PFSK-1 (cell line): ENCODE measurements at regions not wholly inside any gene's neighbourhood (a gene's known extent, or its start where the extent isn't known, plus 50 kb on each side); places are given as distances from the start of the nearest gene placed in this dataset.

Experiments used
- FOXP2 ChIP-seq: optimal IDR thresholded peaks from 2 replicates; pipeline ENCODE3; 2011; ENCODE audit warnings: borderline replicate concordance, control low read depth, inconsistent platforms; ENCODE audit not compliant: insufficient read depth; ENCODE audit errors: extremely low read length, extremely low read depth
- POLR2AphosphoS5 ChIP-seq: IDR thresholded peaks from 2 replicates; pipeline ENCODE4 v1.6.1; 2012; ENCODE audit warnings: low read depth, mild to moderate bottlenecking, control low read depth, low read length, moderate library complexity
- SIN3A ChIP-seq: IDR thresholded peaks from 2 replicates; pipeline ENCODE4 v1.6.1; 2012; ENCODE audit warnings: mild to moderate bottlenecking, low read length, moderate library complexity, borderline replicate concordance; ENCODE audit not compliant: insufficient read depth
- TAF1 ChIP-seq: IDR thresholded peaks from 2 replicates; pipeline ENCODE4 v1.6.1; 2012; ENCODE audit warnings: low read length, control low read depth, borderline replicate concordance; ENCODE audit not compliant: insufficient read depth
- TF ChIP-seq, protein P1 (sequence below), 2 experiments: IDR thresholded peaks; 2 replicates each; pipeline versions ENCODE4 v1.6.1 to v1.8.0; 2011 to 2012; ENCODE audit warnings: low read depth in 2 of 2, low read length in 2 of 2, control low read depth in 1 of 2, inconsistent platforms in 1 of 2, mild to moderate bottlenecking in 1 of 2, moderate library complexity in 1 of 2; ENCODE audit not compliant: insufficient read depth in 1 of 2

DNA sequence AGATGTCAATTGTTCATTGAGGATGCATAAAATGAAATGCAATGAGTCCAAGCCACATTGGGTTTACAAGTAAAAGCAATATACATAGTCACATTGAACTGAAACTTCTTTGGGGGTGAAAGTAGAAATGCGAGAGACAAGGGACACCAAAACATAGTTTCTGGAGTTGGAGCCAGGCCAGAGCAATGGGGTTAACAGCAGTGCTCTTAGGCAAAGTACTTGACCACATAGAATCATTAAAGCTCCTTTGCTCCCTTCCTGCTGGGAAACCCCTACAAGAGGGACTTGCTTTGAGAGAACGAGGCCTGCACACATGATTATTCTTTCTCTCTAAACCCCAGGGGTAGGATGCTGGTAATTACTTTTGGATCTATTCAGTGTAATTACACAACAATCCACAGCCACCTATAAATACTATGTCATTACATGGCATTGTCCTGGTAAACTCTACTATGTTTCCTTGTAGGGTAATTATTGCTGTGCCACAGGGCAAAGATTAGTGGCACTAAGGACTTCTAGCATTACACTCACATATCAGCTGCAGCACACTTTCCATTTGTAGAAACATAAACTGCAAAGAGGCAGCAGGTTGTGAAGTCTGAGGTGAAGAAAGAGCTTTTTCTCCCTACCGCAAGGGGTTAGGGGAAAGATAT, 421.6 kb upstream of the PBX1 start:
- TF ChIP-seq POLR2AphosphoS5 (no peak), SIN3A (no peak), TAF1 (no peak), FOXP2 (no peak)
- TF ChIP-seq, protein P1, sequence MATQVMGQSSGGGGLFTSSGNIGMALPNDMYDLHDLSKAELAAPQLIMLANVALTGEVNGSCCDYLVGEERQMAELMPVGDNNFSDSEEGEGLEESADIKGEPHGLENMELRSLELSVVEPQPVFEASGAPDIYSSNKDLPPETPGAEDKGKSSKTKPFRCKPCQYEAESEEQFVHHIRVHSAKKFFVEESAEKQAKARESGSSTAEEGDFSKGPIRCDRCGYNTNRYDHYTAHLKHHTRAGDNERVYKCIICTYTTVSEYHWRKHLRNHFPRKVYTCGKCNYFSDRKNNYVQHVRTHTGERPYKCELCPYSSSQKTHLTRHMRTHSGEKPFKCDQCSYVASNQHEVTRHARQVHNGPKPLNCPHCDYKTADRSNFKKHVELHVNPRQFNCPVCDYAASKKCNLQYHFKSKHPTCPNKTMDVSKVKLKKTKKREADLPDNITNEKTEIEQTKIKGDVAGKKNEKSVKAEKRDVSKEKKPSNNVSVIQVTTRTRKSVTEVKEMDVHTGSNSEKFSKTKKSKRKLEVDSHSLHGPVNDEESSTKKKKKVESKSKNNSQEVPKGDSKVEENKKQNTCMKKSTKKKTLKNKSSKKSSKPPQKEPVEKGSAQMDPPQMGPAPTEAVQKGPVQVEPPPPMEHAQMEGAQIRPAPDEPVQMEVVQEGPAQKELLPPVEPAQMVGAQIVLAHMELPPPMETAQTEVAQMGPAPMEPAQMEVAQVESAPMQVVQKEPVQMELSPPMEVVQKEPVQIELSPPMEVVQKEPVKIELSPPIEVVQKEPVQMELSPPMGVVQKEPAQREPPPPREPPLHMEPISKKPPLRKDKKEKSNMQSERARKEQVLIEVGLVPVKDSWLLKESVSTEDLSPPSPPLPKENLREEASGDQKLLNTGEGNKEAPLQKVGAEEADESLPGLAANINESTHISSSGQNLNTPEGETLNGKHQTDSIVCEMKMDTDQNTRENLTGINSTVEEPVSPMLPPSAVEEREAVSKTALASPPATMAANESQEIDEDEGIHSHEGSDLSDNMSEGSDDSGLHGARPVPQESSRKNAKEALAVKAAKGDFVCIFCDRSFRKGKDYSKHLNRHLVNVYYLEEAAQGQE (IDR thresholded peaks at IDR 0.05; ENCODE audit: insufficient read depth in 1 of 2, low read depth in 2 of 2, low read length in 2 of 2) = no peak
